Dermis blood vessel endothelial cell (primary cell): ENCODE measurements at regions not wholly inside any gene's neighbourhood (a gene's known extent, or its start where the extent isn't known, plus 50 kb on each side); places are given as distances from the start of the nearest gene placed in this dataset.
A peak's percentile ranks its signal among the peaks of the same experiment; 100 is the strongest.
"Not testable (repeated sequence)": the region's sequence is repeated elsewhere in the genome, so short reads cannot be mapped to it uniquely, and the experiment has no call there.

ENCODE experiments used
- DNase-seq: peaks from one replicate; pipeline ENCODE4 v3.0.0; 2010

GRCh38 chr4:18690291-18690955 is 668.9 kb upstream of the LCORL start:
- DNase-seq, result no peak

- DNase-seq, result peak; percentile 75
Observed at GRCh38 chr4:18689308-18690115, 668.0 kb upstream of the LCORL start.

GRCh38 chr4:18688351-18688750 is 666.8 kb upstream of the LCORL start:
- not testable (repeated sequence) for DNase-seq

GRCh38 chr4:18686338-18687037 is 664.9 kb upstream of the LCORL start:
- DNase-seq, result no peak

- no peak for DNase-seq
Observed at GRCh38 chr4:18684932-18685331, 663.4 kb upstream of the LCORL start.

- DNase-seq, result no peak
Observed at GRCh38 chr4:18676526-18676915, 655.0 kb upstream of the LCORL start.

GRCh38 chr4:18675586-18676525 is 654.3 kb upstream of the LCORL start:
- DNase-seq, result no peak

GRCh38 chr4:18670034-18670433 is 648.5 kb upstream of the LCORL start:
- no peak for DNase-seq

- DNase-seq, result no peak
Observed at GRCh38 chr4:18669390-18669789, 647.8 kb upstream of the LCORL start.

- DNase-seq, result no peak
Observed at GRCh38 chr4:18666322-18666721, 644.8 kb upstream of the LCORL start.

- DNase-seq, result no peak
Observed at GRCh38 chr4:18664171-18664570, 642.6 kb upstream of the LCORL start.

GRCh38 chr4:18645351-18645750 is 623.8 kb upstream of the LCORL start:
- no peak for DNase-seq

GRCh38 chr4:18641334-18641733 is 619.8 kb upstream of the LCORL start:
- DNase-seq, result no peak

- DNase-seq, result no peak
Observed at GRCh38 chr4:18638031-18638430, 616.5 kb upstream of the LCORL start.

- no peak for DNase-seq
Observed at GRCh38 chr4:18636001-18636585, 614.5 kb upstream of the LCORL start.

GRCh38 chr4:18635531-18635930 is 614.0 kb upstream of the LCORL start:
- no peak for DNase-seq

GRCh38 chr4:18631586-18631985 is 610.0 kb upstream of the LCORL start:
- no peak for DNase-seq

GRCh38 chr4:18630218-18631110 is 608.9 kb upstream of the LCORL start:
- no peak for DNase-seq

GRCh38 chr4:18627447-18628005 is 606.0 kb upstream of the LCORL start:
- no peak for DNase-seq

- no peak for DNase-seq
Observed at GRCh38 chr4:18626996-18627395, 605.4 kb upstream of the LCORL start.

GRCh38 chr4:18626366-18626765 is 604.8 kb upstream of the LCORL start:
- no peak for DNase-seq
